HFF-Myc (cell line): ENCODE measurements at regions not wholly inside any gene's neighbourhood (a gene's known extent, or its start where the extent isn't known, plus 50 kb on each side); places are given as distances from the start of the nearest gene placed in this dataset.

Experiments
- DNase-seq: peaks from one replicate; pipeline ENCODE4 v3.0.0-alpha.2; 2011; ENCODE audit warnings: low read depth; ENCODE audit errors: extremely low read depth
- H3K4me3 ChIP-seq: replicated peaks from 2 replicates; pipeline ENCODE4 v1.5.1; 2011; ENCODE audit warnings: low read depth, mild to moderate bottlenecking, control low read depth, low read length
- CTCF ChIP-seq: IDR thresholded peaks from 2 replicates; pipeline ENCODE4 v1.5.1; 2012; ENCODE audit warnings: mild to moderate bottlenecking, low read depth, low read length, control low read depth; ENCODE audit errors: missing control alignments

- TF ChIP-seq CTCF = no peak
- no peak for DNase-seq
- H3K4me3 ChIP-seq = no peak overlapping the region
These were observed 667.4 kb upstream of the ZP4 start for GRCh38 chr1:238558156-238558555.

- no peak overlapping the region for H3K4me3 ChIP-seq
- DNase-seq = no peak
- no peak for TF ChIP-seq CTCF
These were observed 661.5 kb upstream of the ZP4 start for GRCh38 chr1:238552271-238552670.

DNA sequence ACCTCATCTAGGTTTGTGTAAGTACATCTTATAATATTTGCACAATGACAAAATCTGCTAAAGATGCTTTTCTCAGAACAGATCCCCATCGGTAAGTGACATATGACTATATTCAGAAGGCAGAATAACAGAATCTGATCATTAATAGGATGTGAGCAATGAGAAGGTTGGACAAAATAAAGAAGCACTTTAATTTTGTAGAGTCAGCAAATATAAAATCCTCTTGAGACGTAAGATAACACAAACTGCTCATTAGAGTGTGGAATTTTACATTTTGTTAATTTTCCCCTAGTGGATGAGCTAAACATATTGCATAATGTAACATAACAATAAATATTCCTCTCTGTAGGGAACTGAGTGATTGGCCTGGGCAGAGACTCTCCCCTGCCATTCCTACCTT lies 658.4 kb upstream of the ZP4 start:
- no peak for DNase-seq
- H3K4me3 ChIP-seq = no peak overlapping the region
- TF ChIP-seq CTCF = no peak

DNA sequence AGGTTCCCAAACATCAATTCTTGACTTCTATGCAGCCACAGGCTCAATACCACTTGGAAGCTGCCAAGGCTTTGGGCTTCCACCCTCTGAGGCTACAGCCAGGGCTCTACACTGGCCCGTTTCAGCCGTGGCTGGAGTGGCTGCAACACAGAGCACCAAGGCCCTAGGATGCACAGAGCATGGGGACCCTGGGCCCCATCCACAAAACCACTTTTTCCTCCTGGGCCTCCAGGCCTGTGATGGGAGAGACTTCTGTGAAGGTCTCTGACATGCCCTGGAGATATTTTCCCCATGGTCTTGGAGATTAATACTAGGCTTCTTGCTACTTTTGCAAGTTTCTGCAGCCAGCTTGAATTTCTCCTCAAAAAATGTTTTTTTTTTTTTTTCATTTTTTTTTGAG lies 655.4 kb upstream of the ZP4 start:
- TF ChIP-seq CTCF = no peak
- H3K4me3 ChIP-seq = no peak overlapping the region
- DNase-seq = no peak

- H3K4me3 ChIP-seq = no peak overlapping the region
- TF ChIP-seq CTCF = no peak
- no peak for DNase-seq
These were observed 646.9 kb upstream of the ZP4 start for GRCh38 chr1:238537641-238538040.

- TF ChIP-seq CTCF = no peak
- no peak for DNase-seq
- H3K4me3 ChIP-seq = no peak overlapping the region
These were observed 639.6 kb upstream of the ZP4 start for GRCh38 chr1:238530209-238530851.

- TF ChIP-seq CTCF = no peak
- no peak overlapping the region for H3K4me3 ChIP-seq
- no peak for DNase-seq
These were observed 627.0 kb upstream of the ZP4 start for GRCh38 chr1:238517711-238518110.
